AG04450 (cell line): ENCODE measurements at regions not wholly inside any gene's neighbourhood (a gene's known extent, or its start where the extent isn't known, plus 50 kb on each side); places are given as distances from the start of the nearest gene placed in this dataset.

ENCODE experiments used
- CTCF ChIA-PET: fragments of 300-600, 350-600 bp; formaldehyde crosslinking; extraction: SDS; loops from one replicate; lab custom pipeline; 2022; ENCODE audit warnings: antibody characterized with exemption, inconsistent platforms; lab: Charles Lee
- POLR2A ChIA-PET: fragments of 350-600 bp; formaldehyde crosslinking; extraction: SDS; loops from one replicate; lab custom pipeline; 2021; ENCODE audit warnings: antibody characterized with exemption, inconsistent platforms; lab: Yijun Ruan, JAX
- DNase-seq: peaks from one replicate; pipeline ENCODE4 v3.0.0-alpha.2; 2011; ENCODE audit warnings: low read depth, low spot score
- H3K27ac ChIP-seq: one replicate; pipeline ENCODE4 v1.5.1; 2012; ENCODE audit warnings: low read depth, low read length, control low read depth
- H3K27me3 ChIP-seq: one replicate; pipeline ENCODE4 v1.6.0; 2012; ENCODE audit warnings: low read length; ENCODE audit not compliant: control insufficient read depth, insufficient read depth
- H3K4me3 ChIP-seq: 2 replicates; pipeline ENCODE4 v1.5.1; 2011; ENCODE audit warnings: mild to moderate bottlenecking, low read depth, low read length, control low read depth
- H3K9me3 ChIP-seq: 2 replicates; pipeline ENCODE4 v1.5.1; 2012; ENCODE audit warnings: low read length; ENCODE audit not compliant: control insufficient read depth, insufficient read depth
- CTCF ChIP-seq: IDR thresholded peaks from 2 replicates; pipeline ENCODE4 v1.5.1; 2011; ENCODE audit warnings: low read depth, low read length, control low read depth, inconsistent platforms

GRCh38 chr3:81886081-81886480, 124.6 kb upstream of the GBE1 start:
- CTCF ChIA-PET, result interaction anchor here (1.1 to 1.4 kb wide), 2 partner anchors 25 to 396 kb away, joined by 3 to 4 read pairs; no protein-coding TSS in a partner anchor
- TF ChIP-seq CTCF, result no peak
- Histone ChIP-seq H3K27ac (no peak overlapping the region), H3K27me3 (no peaks in the 10 kb centered on the region), H3K9me3 (no peaks in the 10 kb centered on the region), H3K4me3 (no peak overlapping the region)
- POLR2A ChIA-PET, result no interaction called here
- DNase-seq, result no peak

GRCh38 chr3:81884791-81885190, 123.3 kb upstream of the GBE1 start:
- CTCF ChIA-PET, result interaction anchor here (1.1 kb wide), 1 partner anchor 395 kb away, joined by 3 read pairs; no protein-coding TSS in a partner anchor

GRCh38 chr3:81876826-81877225, 115.4 kb upstream of the GBE1 start:
- Histone ChIP-seq H3K27ac (no peak overlapping the region), H3K9me3 (no peaks in the 10 kb centered on the region), H3K4me3 (no peak overlapping the region), H3K27me3 (no peaks in the 10 kb centered on the region)
- DNase-seq, result no peak
- CTCF ChIA-PET, result no interaction called here
- TF ChIP-seq CTCF, result no peak
- POLR2A ChIA-PET, result no interaction called here

More at GRCh38 chr3:81884791-81885190, 123.3 kb upstream of the GBE1 start:
- TF ChIP-seq CTCF, result no peak
- Histone ChIP-seq H3K9me3 (no peaks in the 10 kb centered on the region), H3K27ac (no peak overlapping the region), H3K4me3 (no peak overlapping the region), H3K27me3 (no peaks in the 10 kb centered on the region)
- POLR2A ChIA-PET, result no interaction called here
- DNase-seq, result no peak

GRCh38 chr3:81874738-81875137, 113.3 kb upstream of the GBE1 start:
- Histone ChIP-seq H3K27ac (no peak overlapping the region), H3K9me3 (no peaks in the 10 kb centered on the region), H3K27me3 (no peaks in the 10 kb centered on the region), H3K4me3 (no peak overlapping the region)
- no peak for DNase-seq
- CTCF ChIA-PET, result interaction anchor here (1.0 to 1.8 kb wide), 4 partner anchors 28 to 36 kb away, joined by 3 to 9 read pairs (median 5); no protein-coding TSS in a partner anchor
- no peak for TF ChIP-seq CTCF
- POLR2A ChIA-PET, result no interaction called here

- no peak for DNase-seq
- Histone ChIP-seq H3K4me3 (no peak overlapping the region), H3K27me3 (no peaks in the 10 kb centered on the region), H3K9me3 (no peaks in the 10 kb centered on the region), H3K27ac (no peak overlapping the region)
- CTCF ChIA-PET, result interaction anchor here (1.5 to 2.2 kb wide), 3 partner anchors 10 to 260 kb away, joined by 3 to 6 read pairs (median 5); no protein-coding TSS in a partner anchor
- no peak for TF ChIP-seq CTCF
- POLR2A ChIA-PET, result no interaction called here
These were observed 111.1 kb upstream of the GBE1 start for GRCh38 chr3:81872566-81872965.
